ENCODE measurements at regions not wholly inside any gene's neighbourhood (a gene's known extent, or its start where the extent isn't known, plus 50 kb on each side); places are given as distances from the start of the nearest gene placed in this dataset.

DNA sequence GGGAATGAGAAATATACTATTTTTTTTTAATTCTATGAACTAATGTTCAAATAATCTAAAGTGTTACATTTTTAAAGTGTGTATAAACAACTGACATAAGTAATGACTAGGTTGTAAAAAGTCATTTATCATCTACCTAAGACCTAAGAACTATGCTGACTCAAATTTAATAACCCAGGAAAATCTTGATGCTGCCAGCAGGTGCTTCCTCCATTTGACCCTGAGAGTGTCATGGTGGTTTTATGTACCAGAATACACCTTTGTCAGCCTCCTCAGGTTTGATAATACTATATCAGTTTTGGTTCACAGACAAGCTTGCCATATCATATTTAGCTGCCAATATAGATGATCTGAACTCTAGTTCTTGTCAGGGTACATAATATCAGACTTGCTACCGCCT is 1151.2 kb downstream of the PCDH17 start:
- no peak for TF ChIP-seq CTCF (IDR thresholded peaks at IDR 0.05)
- TF ChIP-seq POLR2A (IDR thresholded peaks at IDR 0.05), result no peak
